Keratinocyte (primary cell): ENCODE measurements at regions not wholly inside any gene's neighbourhood (a gene's known extent, or its start where the extent isn't known, plus 50 kb on each side); places are given as distances from the start of the nearest gene placed in this dataset.

Source experiments
- EZH2 ChIP-seq: IDR thresholded peaks from one replicate; pipeline ENCODE4 v1.6.1; 2012; ENCODE audit warnings: inconsistent platforms, mild to moderate bottlenecking, low read length, moderate library complexity
- TF ChIP-seq, protein P1 (sequence below), 3 experiments: IDR thresholded peaks in 1 of 3; conservative IDR thresholded peaks in 1 of 3; optimal IDR thresholded peaks in 1 of 3; 2 replicates in 2 of 3; 3 replicates in 1 of 3; pipeline versions ENCODE3 to v1.5.1; 2011; ENCODE audit warnings: low read length in 3 of 3, mild to moderate bottlenecking in 3 of 3, moderate library complexity in 2 of 3, control low read depth in 1 of 3, inconsistent platforms in 1 of 3; ENCODE audit not compliant: insufficient read depth in 2 of 3; ENCODE audit errors: extremely low read depth in 1 of 3

DNA sequence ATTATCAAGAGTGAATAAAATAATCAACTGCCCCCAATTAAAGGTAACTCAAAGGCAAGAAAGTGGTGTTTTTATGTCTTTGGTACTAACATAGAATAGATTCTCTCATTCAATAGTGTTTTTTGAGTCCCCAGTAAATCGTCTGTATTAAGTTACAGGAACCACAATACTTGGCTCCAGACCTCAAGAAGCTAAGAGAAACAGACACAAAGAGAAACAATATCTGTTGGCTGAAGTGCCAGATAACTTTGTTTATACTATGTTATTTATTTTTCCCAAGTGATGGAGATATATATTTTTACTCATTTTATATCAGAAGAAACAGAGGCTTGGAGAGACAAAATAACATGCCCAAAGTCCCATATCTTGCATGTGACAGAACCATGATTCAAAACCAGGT is 201.7 kb upstream of the HNRNPA3 start:
- no peak for TF ChIP-seq EZH2
- TF ChIP-seq, protein P1, sequence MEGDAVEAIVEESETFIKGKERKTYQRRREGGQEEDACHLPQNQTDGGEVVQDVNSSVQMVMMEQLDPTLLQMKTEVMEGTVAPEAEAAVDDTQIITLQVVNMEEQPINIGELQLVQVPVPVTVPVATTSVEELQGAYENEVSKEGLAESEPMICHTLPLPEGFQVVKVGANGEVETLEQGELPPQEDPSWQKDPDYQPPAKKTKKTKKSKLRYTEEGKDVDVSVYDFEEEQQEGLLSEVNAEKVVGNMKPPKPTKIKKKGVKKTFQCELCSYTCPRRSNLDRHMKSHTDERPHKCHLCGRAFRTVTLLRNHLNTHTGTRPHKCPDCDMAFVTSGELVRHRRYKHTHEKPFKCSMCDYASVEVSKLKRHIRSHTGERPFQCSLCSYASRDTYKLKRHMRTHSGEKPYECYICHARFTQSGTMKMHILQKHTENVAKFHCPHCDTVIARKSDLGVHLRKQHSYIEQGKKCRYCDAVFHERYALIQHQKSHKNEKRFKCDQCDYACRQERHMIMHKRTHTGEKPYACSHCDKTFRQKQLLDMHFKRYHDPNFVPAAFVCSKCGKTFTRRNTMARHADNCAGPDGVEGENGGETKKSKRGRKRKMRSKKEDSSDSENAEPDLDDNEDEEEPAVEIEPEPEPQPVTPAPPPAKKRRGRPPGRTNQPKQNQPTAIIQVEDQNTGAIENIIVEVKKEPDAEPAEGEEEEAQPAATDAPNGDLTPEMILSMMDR (optimal IDR thresholded peaks at IDR 0.05 in 1 of 3, IDR thresholded peaks at IDR 0.05 in 1 of 3, conservative IDR thresholded peaks at IDR 0.05 in 1 of 3; ENCODE audit: extremely low read depth in 1 of 3, insufficient read depth in 2 of 3, low read length in 3 of 3), result no peak
